ENCODE measurements at regions not wholly inside any gene's neighbourhood (a gene's known extent, or its start where the extent isn't known, plus 50 kb on each side); places are given as distances from the start of the nearest gene placed in this dataset.
"Not testable (repeated sequence)": the region's sequence is repeated elsewhere in the genome, so short reads cannot be mapped to it uniquely, and the experiment has no call there.

- H3K4me1 Mint-ChIP-seq (ENCODE audit: low read depth); H3K9me3 Mint-ChIP-seq; H3K27ac Mint-ChIP-seq; H3K36me3 Mint-ChIP-seq (ENCODE audit: low read depth); H3K4me3 Mint-ChIP-seq: not testable (repeated sequence)
- H3K27me3 Mint-ChIP-seq (ENCODE audit: low read depth), result peaks cover 22% of the 10 kb centered on the region
Measured at GRCh38 chr6:111949984-111950383, 76.7 kb upstream of the FYN start.

GRCh38 chr6:111950661-111951496, 77.6 kb upstream of the FYN start:
- H3K27ac Mint-ChIP-seq, result no peak overlapping the region
- H3K4me1 Mint-ChIP-seq (ENCODE audit: low read depth), result peaks cover 3% of the 10 kb centered on the region
- no peak overlapping the region for H3K4me3 Mint-ChIP-seq
- no peaks in the 10 kb centered on the region for H3K9me3 Mint-ChIP-seq
- peaks cover 22% of the 10 kb centered on the region for H3K27me3 Mint-ChIP-seq (ENCODE audit: low read depth)
- no peaks in the 10 kb centered on the region for H3K36me3 Mint-ChIP-seq (ENCODE audit: low read depth)

- no peaks in the 10 kb centered on the region for H3K36me3 Mint-ChIP-seq (ENCODE audit: low read depth)
- peaks cover 22% of the 10 kb centered on the region for H3K27me3 Mint-ChIP-seq (ENCODE audit: low read depth)
- H3K4me3 Mint-ChIP-seq, result no peak overlapping the region
- no peak overlapping the region for H3K27ac Mint-ChIP-seq
- peaks cover 3% of the 10 kb centered on the region for H3K4me1 Mint-ChIP-seq (ENCODE audit: low read depth)
- no peaks in the 10 kb centered on the region for H3K9me3 Mint-ChIP-seq
Measured at GRCh38 chr6:111951497-111952085, 78.3 kb upstream of the FYN start.

GRCh38 chr6:111952274-111952673, 79.0 kb upstream of the FYN start:
- Mint-ChIP-seq H3K36me3 (ENCODE audit: low read depth) (no peaks in the 10 kb centered on the region), H3K4me3 (no peak overlapping the region), H3K4me1 (ENCODE audit: low read depth) (peaks cover 3% of the 10 kb centered on the region), H3K27me3 (ENCODE audit: low read depth) (peaks cover 18% of the 10 kb centered on the region), H3K27ac (no peak overlapping the region), H3K9me3 (no peaks in the 10 kb centered on the region)

GRCh38 chr6:111952821-111953540, 79.7 kb upstream of the FYN start:
- Mint-ChIP-seq H3K27me3 (ENCODE audit: low read depth) (peaks cover 18% of the 10 kb centered on the region), H3K4me1 (ENCODE audit: low read depth) (peaks cover 3% of the 10 kb centered on the region), H3K27ac (no peak overlapping the region), H3K4me3 (no peak overlapping the region), H3K9me3 (no peaks in the 10 kb centered on the region), H3K36me3 (ENCODE audit: low read depth) (no peaks in the 10 kb centered on the region)

GRCh38 chr6:111956098-111956497, 82.8 kb upstream of the FYN start:
- Mint-ChIP-seq H3K4me3 (no peak overlapping the region), H3K4me1 (ENCODE audit: low read depth) (peaks cover 3% of the 10 kb centered on the region), H3K9me3 (no peaks in the 10 kb centered on the region), H3K27me3 (ENCODE audit: low read depth) (peaks cover 5% of the 10 kb centered on the region), H3K27ac (no peak overlapping the region), H3K36me3 (ENCODE audit: low read depth) (no peaks in the 10 kb centered on the region)

- Mint-ChIP-seq H3K27me3 (ENCODE audit: low read depth) (peaks cover 5% of the 10 kb centered on the region), H3K36me3 (ENCODE audit: low read depth) (no peaks in the 10 kb centered on the region), H3K4me1 (ENCODE audit: low read depth) (peaks cover 3% of the 10 kb centered on the region), H3K9me3 (no peaks in the 10 kb centered on the region), H3K4me3 (no peak overlapping the region), H3K27ac (no peak overlapping the region)
Measured at GRCh38 chr6:111957623-111958315, 84.5 kb upstream of the FYN start.

GRCh38 chr6:111958534-111958933, 85.3 kb upstream of the FYN start:
- Mint-ChIP-seq H3K4me3 (no peak overlapping the region), H3K27me3 (ENCODE audit: low read depth) (peaks cover 5% of the 10 kb centered on the region), H3K27ac (no peak overlapping the region), H3K9me3 (no peaks in the 10 kb centered on the region), H3K4me1 (ENCODE audit: low read depth) (no peaks in the 10 kb centered on the region), H3K36me3 (ENCODE audit: low read depth) (peaks cover 2% of the 10 kb centered on the region)

- H3K4me1 Mint-ChIP-seq (ENCODE audit: low read depth), result no peaks in the 10 kb centered on the region
- no peak overlapping the region for H3K27ac Mint-ChIP-seq
- H3K36me3 Mint-ChIP-seq (ENCODE audit: low read depth), result peaks cover 2% of the 10 kb centered on the region
- H3K4me3 Mint-ChIP-seq, result no peak overlapping the region
- H3K27me3 Mint-ChIP-seq (ENCODE audit: low read depth), result peaks cover 10% of the 10 kb centered on the region
- no peaks in the 10 kb centered on the region for H3K9me3 Mint-ChIP-seq
Measured at GRCh38 chr6:111959766-111960165, 86.5 kb upstream of the FYN start.

GRCh38 chr6:111967131-111967530, 86.8 kb upstream of the CCN6 start:
- peaks cover 5% of the 10 kb centered on the region for H3K4me1 Mint-ChIP-seq (ENCODE audit: low read depth)
- peaks cover 7% of the 10 kb centered on the region for H3K36me3 Mint-ChIP-seq (ENCODE audit: low read depth)
- no peak overlapping the region for H3K4me3 Mint-ChIP-seq
- no peaks in the 10 kb centered on the region for H3K9me3 Mint-ChIP-seq
- H3K27me3 Mint-ChIP-seq (ENCODE audit: low read depth), result peaks cover 38% of the 10 kb centered on the region
- no peak overlapping the region for H3K27ac Mint-ChIP-seq

GRCh38 chr6:111970426-111970825, 83.5 kb upstream of the CCN6 start:
- H3K27ac Mint-ChIP-seq, result no peak overlapping the region
- peaks cover 27% of the 10 kb centered on the region for H3K4me1 Mint-ChIP-seq (ENCODE audit: low read depth)
- H3K27me3 Mint-ChIP-seq (ENCODE audit: low read depth), result peaks cover 27% of the 10 kb centered on the region
- no peaks in the 10 kb centered on the region for H3K9me3 Mint-ChIP-seq
- no peak overlapping the region for H3K4me3 Mint-ChIP-seq
- peaks cover 4% of the 10 kb centered on the region for H3K36me3 Mint-ChIP-seq (ENCODE audit: low read depth)

GRCh38 chr6:111971181-111971841, 82.6 kb upstream of the CCN6 start:
- H3K4me3 Mint-ChIP-seq, result no peak overlapping the region

GRCh38 chr6:111971866-111972532, 81.9 kb upstream of the CCN6 start:
- H3K4me1 Mint-ChIP-seq (ENCODE audit: low read depth), result peaks cover 34% of the 10 kb centered on the region
- H3K27ac Mint-ChIP-seq, result no peak overlapping the region
- no peaks in the 10 kb centered on the region for H3K9me3 Mint-ChIP-seq
- no peak overlapping the region for H3K4me3 Mint-ChIP-seq
- peaks cover 16% of the 10 kb centered on the region for H3K27me3 Mint-ChIP-seq (ENCODE audit: low read depth)
- H3K36me3 Mint-ChIP-seq (ENCODE audit: low read depth), result peaks cover 4% of the 10 kb centered on the region

More at GRCh38 chr6:111971181-111971841, 82.6 kb upstream of the CCN6 start:
- Mint-ChIP-seq H3K36me3 (ENCODE audit: low read depth) (peaks cover 4% of the 10 kb centered on the region), H3K27ac (no peak overlapping the region), H3K27me3 (ENCODE audit: low read depth) (peaks cover 18% of the 10 kb centered on the region), H3K9me3 (no peaks in the 10 kb centered on the region), H3K4me1 (ENCODE audit: low read depth) (peaks cover 28% of the 10 kb centered on the region)

Measured in T-helper 1 cell treated with Interleukin-12 subunit alpha and Interleukin-12 subunit beta and Interleukin-4 antibody, amounts not matched to agents 30 μg/mL and 1 μg/mL, for 36 hours (primary cell).